Sigmoid colon (tissue), 4 donors: ENCODE measurements at regions not wholly inside any gene's neighbourhood (a gene's known extent, or its start where the extent isn't known, plus 50 kb on each side); places are given as distances from the start of the nearest gene placed in this dataset.
"Not testable (repeated sequence)": the region's sequence is repeated elsewhere in the genome, so short reads cannot be mapped to it uniquely, and the experiment has no call there.

Source experiments
- POLR2A ChIP-seq, 2 donors: fragments of 450-650 bp; IDR thresholded peaks; one replicate each; pipeline ENCODE4 v1.6.1; 2016; ENCODE audit warnings: antibody characterized with exemption in 2 of 2, mild to moderate bottlenecking in 2 of 2, moderate library complexity in 2 of 2
- POLR2AphosphoS5 ChIP-seq, 4 donors: sonication (generic); formaldehyde crosslinking; IDR thresholded peaks; one replicate each; pipeline ENCODE4 v1.6.1; 2017; ENCODE audit warnings: antibody characterized with exemption in 4 of 4
- TF ChIP-seq, protein P1 (sequence below), 4 experiments: fragments of 450-650 bp in 3 of 4; fragments of 200-600 bp in 1 of 4; IDR thresholded peaks; one replicate each; pipeline ENCODE4 v1.5.1; 2016 to 2019; ENCODE audit warnings: antibody characterized with exemption in 4 of 4, mild to moderate bottlenecking in 3 of 4, moderate library complexity in 2 of 4

DNA sequence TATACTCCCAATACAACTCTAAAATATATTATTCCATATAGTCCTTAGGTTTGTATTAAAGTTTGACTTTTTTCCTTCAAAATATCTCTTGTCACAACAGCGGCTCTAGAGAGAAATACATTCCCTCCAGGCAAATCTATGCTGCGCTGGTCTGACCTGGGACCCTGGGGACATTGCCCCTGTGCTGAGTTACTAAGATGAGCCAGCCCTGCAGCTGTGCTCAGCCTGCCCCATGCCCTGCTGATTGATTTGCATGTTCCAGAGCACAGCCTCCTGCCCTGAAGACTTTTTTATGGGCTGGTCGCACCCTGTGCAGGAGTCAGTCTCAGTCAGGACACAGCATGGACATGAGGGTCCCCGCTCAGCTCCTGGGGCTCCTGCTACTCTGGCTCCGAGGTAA is 1170.7 kb downstream of the RPIA start:
- TF ChIP-seq POLR2AphosphoS5, POLR2A (IDR thresholded peaks at IDR 0.05): not testable (repeated sequence)
- TF ChIP-seq, protein P1, sequence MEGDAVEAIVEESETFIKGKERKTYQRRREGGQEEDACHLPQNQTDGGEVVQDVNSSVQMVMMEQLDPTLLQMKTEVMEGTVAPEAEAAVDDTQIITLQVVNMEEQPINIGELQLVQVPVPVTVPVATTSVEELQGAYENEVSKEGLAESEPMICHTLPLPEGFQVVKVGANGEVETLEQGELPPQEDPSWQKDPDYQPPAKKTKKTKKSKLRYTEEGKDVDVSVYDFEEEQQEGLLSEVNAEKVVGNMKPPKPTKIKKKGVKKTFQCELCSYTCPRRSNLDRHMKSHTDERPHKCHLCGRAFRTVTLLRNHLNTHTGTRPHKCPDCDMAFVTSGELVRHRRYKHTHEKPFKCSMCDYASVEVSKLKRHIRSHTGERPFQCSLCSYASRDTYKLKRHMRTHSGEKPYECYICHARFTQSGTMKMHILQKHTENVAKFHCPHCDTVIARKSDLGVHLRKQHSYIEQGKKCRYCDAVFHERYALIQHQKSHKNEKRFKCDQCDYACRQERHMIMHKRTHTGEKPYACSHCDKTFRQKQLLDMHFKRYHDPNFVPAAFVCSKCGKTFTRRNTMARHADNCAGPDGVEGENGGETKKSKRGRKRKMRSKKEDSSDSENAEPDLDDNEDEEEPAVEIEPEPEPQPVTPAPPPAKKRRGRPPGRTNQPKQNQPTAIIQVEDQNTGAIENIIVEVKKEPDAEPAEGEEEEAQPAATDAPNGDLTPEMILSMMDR (IDR thresholded peaks at IDR 0.05), result not testable (repeated sequence)
